ENCODE measurements at regions not wholly inside any gene's neighbourhood (a gene's known extent, or its start where the extent isn't known, plus 50 kb on each side); places are given as distances from the start of the nearest gene placed in this dataset.

DNA sequence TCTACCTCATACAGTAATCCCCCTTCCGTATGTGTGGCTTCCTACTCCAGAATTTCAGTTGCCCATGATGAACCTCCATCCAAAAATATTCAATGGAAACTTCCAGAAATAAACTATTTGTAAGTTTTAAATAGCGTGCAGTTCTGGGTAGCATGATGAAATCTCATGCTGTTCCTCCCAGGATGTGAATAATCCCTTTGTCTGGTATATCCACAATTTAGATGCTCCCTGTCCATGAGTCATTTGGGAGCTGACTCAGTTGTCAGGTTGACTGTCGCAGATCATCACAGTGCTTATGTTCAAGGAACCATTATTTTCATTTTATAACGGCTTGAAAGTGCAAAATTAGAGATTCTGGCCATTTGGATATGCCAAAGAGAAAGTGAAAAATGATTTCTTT lies 290.1 kb upstream of the CDH9 start:
- DNase-seq (ENCODE audit: low spot score) (no peak), ATAC-seq (no peak)

DNA sequence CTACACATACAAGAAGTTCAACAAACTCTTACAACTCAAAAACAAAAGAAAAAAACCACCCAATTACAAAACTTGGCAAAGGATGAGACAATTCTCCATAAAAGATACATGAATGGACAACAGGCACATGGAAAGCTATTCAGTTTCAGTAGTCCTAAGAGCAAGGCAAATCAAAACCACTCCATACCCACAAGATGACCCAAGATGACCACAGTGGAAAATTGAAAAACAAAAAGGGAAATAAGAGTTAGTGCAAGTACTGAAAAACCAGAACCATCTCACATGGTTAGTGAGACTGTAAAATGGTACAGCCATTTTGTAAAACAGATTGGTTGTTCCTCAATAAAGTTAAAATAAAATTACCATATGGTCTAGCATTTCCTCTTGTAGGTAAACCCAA lies 287.1 kb upstream of the CDH9 start:
- ATAC-seq (no peak), DNase-seq (ENCODE audit: low spot score) (no peak)

- ATAC-seq (no peak), DNase-seq (ENCODE audit: low spot score) (no peak)
These were observed 280.3 kb upstream of the CDH9 start for GRCh38 chr5:27318701-27319100.

- no peak for ATAC-seq
- no peak for DNase-seq (ENCODE audit: low spot score)
These were observed 277.9 kb upstream of the CDH9 start for GRCh38 chr5:27316271-27316650.

- ATAC-seq (no peak), DNase-seq (ENCODE audit: low spot score) (no peak)
These were observed 277.2 kb upstream of the CDH9 start for GRCh38 chr5:27315363-27316270.

- ATAC-seq = no peak
- DNase-seq (ENCODE audit: low spot score) = no peak
These were observed 275.2 kb upstream of the CDH9 start for GRCh38 chr5:27313549-27313948.

- DNase-seq (ENCODE audit: low spot score) = no peak
- no peak for ATAC-seq
These were observed 274.0 kb upstream of the CDH9 start for GRCh38 chr5:27312291-27312893.

GRCh38 chr5:27311544-27311943 lies 273.2 kb upstream of the CDH9 start:
- DNase-seq (ENCODE audit: low spot score) (no peak), ATAC-seq (no peak)

- ATAC-seq (no peak), DNase-seq (ENCODE audit: low spot score) (no peak)
These were observed 269.8 kb upstream of the CDH9 start for GRCh38 chr5:27308153-27308552.

GRCh38 chr5:27290172-27290571 lies 251.8 kb upstream of the CDH9 start:
- ATAC-seq (no peak), DNase-seq (ENCODE audit: low spot score) (no peak)

- DNase-seq (ENCODE audit: low spot score) = no peak
- no peak for ATAC-seq
These were observed 237.7 kb upstream of the CDH9 start for GRCh38 chr5:27276119-27276518.

DNA sequence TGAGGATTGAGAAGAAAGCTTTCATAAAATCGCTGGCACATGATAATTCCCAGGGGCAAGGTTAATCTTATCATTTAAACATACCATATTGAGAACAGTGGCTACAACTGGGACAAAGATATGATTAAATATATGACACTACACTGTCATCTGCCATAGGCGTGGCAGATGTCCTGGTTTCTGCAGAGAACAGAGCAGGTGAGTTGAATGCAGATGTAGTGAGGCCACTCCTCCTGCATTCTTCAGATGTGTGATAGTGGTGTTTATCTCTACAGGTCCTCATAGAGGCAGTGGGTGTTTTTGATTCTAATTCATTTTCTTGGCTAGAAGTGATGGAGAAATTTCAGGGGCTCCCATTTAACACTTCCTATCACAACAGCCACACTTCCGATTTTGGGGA lies 237.0 kb upstream of the CDH9 start:
- no peak for DNase-seq (ENCODE audit: low spot score)
- ATAC-seq = no peak

DNA sequence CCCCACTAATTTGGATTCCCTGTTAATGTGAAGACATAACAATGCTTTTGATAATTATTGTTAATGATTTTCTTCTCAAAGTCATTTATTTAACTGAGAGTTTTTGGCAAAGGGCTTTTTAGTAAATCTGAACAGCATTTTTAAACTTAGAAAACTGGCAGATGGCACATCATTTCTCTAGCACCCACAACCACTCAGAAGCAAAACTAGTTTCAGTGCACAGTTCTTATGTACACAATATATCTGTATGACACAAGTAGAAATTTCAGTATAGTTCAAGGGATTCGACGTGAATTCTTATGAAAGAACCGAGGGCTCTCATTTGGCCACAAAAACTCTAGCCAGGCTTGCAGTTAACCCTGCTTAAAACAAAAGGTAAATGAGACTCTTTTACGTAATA lies 231.4 kb upstream of the CDH9 start:
- DNase-seq (ENCODE audit: low spot score) (no peak), ATAC-seq (no peak)

- no peak for DNase-seq (ENCODE audit: low spot score)
These were observed 228.9 kb upstream of the CDH9 start for GRCh38 chr5:27267209-27267824.

GRCh38 chr5:27266184-27266583 lies 227.8 kb upstream of the CDH9 start:
- ATAC-seq (no peak), DNase-seq (ENCODE audit: low spot score) (no peak)

More at GRCh38 chr5:27267209-27267824, 228.9 kb upstream of the CDH9 start:
- ATAC-seq = no peak

- ATAC-seq (no peak), DNase-seq (ENCODE audit: low spot score) (no peak)
These were observed 219.3 kb upstream of the CDH9 start for GRCh38 chr5:27257696-27258095.

- DNase-seq (ENCODE audit: low spot score) (no peak), ATAC-seq (no peak)
These were observed 214.5 kb upstream of the CDH9 start for GRCh38 chr5:27252911-27253310.

GRCh38 chr5:27242258-27242626 lies 203.9 kb upstream of the CDH9 start:
- ATAC-seq (no peak), DNase-seq (ENCODE audit: low spot score) (no peak)

- no peak for DNase-seq (ENCODE audit: low spot score)
- ATAC-seq = no peak
These were observed 203.3 kb upstream of the CDH9 start for GRCh38 chr5:27241564-27242257.

DNA sequence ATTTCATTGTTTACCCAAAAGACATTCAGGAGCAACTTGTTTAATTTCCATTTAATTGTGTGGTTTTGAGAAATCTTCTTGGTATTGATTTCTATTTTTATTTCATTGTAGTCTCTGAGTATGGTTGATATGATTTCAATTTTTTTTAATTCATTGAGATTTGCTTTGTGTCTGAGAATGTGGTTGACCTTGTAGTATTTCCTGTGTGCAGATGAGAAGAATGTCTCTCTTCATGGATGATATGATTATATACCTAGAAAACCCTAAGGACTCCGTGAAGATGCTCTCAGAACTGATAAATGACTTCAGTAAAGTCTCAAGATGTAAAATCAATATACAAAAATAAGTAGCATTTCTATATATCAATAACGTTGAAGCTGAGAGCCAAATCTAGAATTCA lies 202.4 kb upstream of the CDH9 start:
- no peak for DNase-seq (ENCODE audit: low spot score)
- no peak for ATAC-seq

GRCh38 chr5:27234916-27235315 lies 196.5 kb upstream of the CDH9 start:
- no peak for ATAC-seq

GRCh38 chr5:27221410-27221809 lies 183.0 kb upstream of the CDH9 start:
- no peak for ATAC-seq

More at GRCh38 chr5:27234916-27235315, 196.5 kb upstream of the CDH9 start:
- no peak for DNase-seq (ENCODE audit: low spot score)

More at GRCh38 chr5:27221410-27221809, 183.0 kb upstream of the CDH9 start:
- no peak for DNase-seq (ENCODE audit: low spot score)
